GM04503 (cell line): ENCODE measurements at regions not wholly inside any gene's neighbourhood (a gene's known extent, or its start where the extent isn't known, plus 50 kb on each side); places are given as distances from the start of the nearest gene placed in this dataset.

ENCODE experiments used
- DNase-seq: peaks from one replicate; pipeline ENCODE4 v3.0.0-alpha.2; 2012; ENCODE audit warnings: low read depth

- DNase-seq: peak; percentile 17
These were observed 54.6 kb downstream of the ZFP36L2 start for GRCh38 chr2:43171789-43172188.

DNA sequence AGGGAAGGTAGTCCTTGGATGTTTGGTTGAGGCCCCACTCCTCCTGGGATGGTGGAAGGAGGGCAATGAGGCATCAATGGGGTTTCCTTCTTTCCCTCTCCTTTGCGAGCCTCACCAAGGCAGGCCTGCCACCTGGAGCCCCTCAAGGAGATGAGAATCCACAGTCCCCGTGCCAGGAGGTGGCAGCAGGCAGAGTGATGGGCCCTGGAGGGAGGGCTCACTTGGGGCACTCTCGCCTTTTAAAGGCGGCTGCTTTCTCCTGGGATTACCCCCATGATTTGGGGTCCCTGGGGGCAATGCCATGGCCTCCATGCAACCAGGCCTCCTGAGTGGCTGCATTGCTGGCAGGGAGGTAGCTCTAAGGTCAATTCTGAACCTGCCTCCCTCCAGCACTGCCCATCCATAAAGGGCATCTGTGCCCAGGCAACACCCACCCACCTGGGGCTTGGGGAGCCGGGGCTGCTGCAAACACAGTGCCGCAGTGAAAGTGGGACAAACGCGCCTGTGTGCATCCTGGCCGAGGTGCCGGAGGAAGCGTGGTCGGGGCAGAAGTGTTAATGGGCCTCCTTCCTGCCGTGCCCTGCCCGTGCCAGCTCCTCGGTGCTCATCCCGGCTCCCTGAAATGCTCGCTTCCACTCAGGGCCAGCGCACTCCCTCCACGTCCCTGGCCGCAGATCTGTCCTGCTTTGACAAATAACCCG lies 55.9 kb downstream of the ZFP36L2 start:
- DNase-seq: no peak

GRCh38 chr2:43169987-43170386 lies 56.4 kb downstream of the ZFP36L2 start:
- DNase-seq: no peak

GRCh38 chr2:43169099-43169945 lies 57.1 kb downstream of the ZFP36L2 start:
- DNase-seq: no peak

DNA sequence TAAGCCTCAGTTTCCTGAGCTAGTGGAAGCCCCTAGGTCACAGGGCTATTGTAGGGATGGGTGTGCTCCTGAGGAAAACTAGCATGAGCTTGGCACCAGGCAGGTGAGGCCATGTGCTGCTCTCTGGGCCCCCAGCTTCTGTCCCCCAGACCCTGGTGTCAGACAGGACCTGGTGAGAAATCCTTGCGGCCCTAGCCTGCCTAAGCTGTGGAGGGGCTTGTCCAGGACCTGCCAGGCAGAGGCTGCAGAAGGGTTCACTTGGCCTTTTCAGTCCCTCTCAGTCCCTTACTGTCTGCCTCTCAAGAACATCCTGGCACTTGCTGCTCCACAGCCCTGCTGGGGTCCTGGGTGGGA lies 58.4 kb downstream of the ZFP36L2 start:
- DNase-seq: no peak

DNA sequence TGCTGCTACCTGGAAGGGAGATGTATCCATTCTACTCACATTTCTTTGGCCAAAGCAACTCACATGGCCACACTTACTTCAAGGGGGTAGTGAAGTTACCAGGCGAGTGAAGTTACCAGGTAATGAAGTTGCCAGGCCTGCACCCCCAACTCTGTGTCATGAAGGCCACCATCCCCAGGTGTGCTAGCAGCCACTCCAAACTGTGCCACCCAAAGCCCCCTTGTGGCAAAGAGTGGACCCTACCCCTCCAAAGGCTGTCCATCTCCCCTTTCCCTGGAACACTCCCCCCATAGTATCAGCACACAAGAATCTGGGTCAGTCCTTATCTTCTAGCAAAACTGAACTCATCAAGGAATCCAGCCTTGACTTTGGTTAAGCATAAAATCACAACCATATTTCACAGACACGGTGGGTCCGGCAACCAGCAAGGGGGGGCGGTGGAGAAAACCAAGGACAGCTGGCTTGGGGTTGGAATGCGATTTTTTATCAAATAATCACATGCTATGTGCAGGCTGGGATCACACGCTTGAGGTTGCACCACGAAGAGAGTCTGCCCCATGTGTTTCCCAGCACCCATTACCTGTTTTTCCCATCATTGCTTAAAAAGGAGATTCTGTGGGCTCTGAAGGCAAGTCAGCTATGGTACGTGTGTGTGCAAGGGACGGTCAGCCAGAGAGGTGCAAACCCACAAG lies 60.9 kb downstream of the ZFP36L2 start:
- no peak for DNase-seq

- no peak for DNase-seq
These were observed 61.7 kb downstream of the ZFP36L2 start for GRCh38 chr2:43164686-43165085.

DNA sequence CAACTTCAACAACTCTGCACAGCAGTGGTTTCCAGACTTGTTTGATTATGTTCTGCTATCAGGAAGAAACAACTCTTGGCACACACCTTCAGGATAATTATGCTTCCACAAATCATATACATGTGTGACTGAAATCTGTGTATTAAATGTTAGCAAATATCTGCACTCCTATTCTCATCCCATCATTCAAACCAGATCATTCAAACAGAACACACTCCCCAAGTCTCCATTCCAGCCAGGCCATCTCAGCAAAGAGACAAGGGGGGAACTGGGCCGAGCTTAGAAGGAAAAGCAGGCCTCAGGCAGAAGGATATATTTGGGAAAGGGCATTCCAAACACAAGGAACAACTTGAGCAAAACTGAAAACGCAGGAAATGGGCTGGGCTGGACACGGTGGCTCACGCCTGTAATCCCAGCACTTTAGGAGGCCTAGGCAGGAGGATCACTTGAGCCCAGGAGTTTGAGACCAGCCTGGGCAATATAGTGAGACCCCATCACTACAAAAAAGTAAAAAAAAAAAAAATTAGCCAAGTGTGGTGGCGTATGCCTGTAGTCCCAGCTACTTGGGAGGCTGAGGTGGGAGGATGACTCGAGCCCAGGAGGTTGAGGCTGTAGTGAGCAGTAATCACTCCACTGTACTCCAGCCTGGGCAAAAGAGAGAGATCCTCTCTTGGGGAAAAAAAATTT lies 62.7 kb downstream of the ZFP36L2 start:
- DNase-seq: no peak

DNA sequence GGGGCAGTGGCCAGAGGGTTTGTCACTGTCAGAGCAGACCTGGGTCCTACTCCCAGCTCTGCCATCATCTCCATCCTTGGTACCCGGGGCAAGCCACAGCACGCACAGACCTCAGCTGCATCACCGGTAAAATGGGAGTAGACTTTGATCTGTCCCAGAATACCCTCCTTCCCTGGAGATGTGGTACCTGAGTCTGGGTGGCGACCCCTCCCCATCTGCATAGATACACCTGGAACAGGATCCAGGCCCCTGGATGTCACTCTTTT lies 64.0 kb downstream of the ZFP36L2 start:
- no peak for DNase-seq

DNA sequence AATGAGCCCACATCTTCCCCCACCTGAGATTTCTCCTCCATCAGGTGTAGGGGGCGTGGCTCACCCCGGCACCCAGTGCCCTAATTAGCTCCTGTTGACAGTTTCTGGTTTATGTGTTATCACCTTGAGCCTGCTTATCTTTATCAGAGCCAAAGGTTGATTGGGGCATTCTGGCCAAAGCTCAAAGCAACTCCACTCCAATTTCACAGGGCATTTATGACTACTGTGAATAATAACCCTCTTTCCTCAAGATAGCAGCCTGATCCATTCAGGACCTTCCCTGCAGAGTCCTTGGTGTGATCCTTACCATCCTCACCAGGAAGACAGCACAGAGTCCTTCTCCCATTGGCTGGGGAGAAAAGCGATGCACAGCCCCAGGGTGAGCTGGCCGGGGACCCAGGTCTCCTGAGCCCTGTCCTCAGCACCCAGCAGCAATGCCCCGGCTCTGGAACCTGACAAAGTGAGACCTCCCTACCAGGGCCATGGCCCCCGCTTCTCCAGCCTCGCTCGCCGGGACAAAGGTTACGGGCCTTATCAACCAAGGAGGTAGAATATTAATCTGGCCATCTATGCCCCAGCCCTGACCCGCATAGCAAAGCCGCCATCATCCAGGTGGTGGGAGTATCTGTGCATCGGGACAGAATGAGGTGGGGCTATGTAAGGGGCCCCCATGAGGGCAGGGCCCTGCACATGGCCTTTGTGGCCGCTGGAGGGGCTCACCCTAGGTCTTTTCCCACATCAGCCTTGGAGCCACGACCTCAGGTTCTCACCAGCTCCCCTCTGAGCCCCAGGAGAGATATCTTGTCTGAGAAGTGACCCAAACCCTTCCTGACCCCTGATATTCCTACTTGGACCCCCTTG lies 64.5 kb downstream of the ZFP36L2 start:
- no peak for DNase-seq

GRCh38 chr2:43160778-43161177 lies 65.6 kb downstream of the ZFP36L2 start:
- no peak for DNase-seq

- DNase-seq: no peak
These were observed 66.6 kb downstream of the ZFP36L2 start for GRCh38 chr2:43159797-43160196.

- peak; percentile 64 for DNase-seq
These were observed 68.0 kb downstream of the ZFP36L2 start for GRCh38 chr2:43158259-43158880.

GRCh38 chr2:43157506-43158246 lies 68.7 kb downstream of the ZFP36L2 start:
- DNase-seq: no peak

DNA sequence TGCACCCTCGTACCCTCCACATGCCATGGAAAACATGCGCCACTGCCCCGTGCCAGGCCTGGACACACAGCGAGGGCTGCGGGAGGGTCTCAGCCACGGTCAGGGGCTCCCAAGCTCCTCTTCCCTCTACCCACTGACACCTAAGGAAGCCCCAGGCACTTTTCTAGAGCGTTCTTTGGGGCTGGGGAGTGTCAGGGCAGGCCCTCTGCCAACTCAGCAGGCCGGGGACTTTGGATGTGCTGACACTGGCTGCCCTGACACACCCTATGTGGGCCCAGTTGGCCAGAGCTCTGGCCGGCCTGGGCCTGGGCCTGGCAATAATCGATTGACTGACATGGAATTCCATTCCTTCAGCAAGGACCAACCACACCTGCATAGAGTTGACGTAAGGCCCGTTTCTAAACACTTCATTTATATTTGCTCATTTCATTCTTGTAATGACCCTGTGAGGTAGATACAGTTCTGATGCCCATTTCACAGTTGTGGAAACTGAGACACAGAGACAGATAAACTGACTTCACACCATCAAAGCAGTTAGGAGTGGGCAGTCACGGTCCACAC lies 70.5 kb downstream of the ZFP36L2 start:
- no peak for DNase-seq

DNA sequence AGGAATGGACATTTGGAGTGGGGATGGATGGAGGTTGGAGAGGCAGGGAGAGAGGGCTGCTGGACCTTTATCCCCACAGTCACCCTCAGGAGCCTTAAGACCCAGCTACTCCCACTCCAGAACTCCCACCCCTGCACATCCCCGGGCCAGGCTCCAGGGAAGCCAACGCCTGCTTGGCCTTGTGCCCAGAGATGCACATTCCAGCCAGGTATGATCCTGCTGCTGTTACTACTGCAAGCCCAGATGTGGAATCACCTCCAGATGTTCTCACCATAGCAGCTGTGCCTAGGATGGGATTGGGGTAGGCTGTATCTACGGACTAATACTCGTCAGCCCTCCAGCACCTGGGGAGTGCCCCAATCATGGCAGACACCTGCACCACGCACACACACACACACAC lies 71.7 kb downstream of the ZFP36L2 start:
- DNase-seq: no peak

GRCh38 chr2:43152741-43153647 lies 73.4 kb downstream of the ZFP36L2 start:
- no peak for DNase-seq

DNA sequence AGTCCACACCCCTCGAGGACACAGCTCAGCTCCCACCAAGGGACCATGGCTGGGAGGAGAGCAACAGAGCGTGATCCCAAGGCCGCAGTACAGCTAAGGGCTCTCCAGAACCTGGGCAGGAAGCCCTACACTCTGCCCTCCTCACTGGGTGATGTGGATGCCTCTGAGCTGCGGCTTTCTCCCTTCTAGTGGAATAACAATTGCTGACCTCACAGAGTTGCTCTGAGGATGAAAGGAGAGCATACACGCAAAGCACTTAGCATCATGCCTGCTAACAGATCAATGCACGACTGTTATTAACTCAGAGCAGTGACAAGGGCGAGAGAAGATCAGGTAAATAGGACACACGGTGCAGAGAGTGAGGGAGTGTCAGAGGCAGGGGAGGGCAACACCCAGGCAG lies 74.2 kb downstream of the ZFP36L2 start:
- DNase-seq: no peak

GRCh38 chr2:43149482-43150107 lies 76.8 kb downstream of the ZFP36L2 start:
- DNase-seq: no peak
